ENCODE measurements at regions not wholly inside any gene's neighbourhood (a gene's known extent, or its start where the extent isn't known, plus 50 kb on each side); places are given as distances from the start of the nearest gene placed in this dataset.
"Not testable (repeated sequence)": the region's sequence is repeated elsewhere in the genome, so short reads cannot be mapped to it uniquely, and the experiment has no call there.

DNA sequence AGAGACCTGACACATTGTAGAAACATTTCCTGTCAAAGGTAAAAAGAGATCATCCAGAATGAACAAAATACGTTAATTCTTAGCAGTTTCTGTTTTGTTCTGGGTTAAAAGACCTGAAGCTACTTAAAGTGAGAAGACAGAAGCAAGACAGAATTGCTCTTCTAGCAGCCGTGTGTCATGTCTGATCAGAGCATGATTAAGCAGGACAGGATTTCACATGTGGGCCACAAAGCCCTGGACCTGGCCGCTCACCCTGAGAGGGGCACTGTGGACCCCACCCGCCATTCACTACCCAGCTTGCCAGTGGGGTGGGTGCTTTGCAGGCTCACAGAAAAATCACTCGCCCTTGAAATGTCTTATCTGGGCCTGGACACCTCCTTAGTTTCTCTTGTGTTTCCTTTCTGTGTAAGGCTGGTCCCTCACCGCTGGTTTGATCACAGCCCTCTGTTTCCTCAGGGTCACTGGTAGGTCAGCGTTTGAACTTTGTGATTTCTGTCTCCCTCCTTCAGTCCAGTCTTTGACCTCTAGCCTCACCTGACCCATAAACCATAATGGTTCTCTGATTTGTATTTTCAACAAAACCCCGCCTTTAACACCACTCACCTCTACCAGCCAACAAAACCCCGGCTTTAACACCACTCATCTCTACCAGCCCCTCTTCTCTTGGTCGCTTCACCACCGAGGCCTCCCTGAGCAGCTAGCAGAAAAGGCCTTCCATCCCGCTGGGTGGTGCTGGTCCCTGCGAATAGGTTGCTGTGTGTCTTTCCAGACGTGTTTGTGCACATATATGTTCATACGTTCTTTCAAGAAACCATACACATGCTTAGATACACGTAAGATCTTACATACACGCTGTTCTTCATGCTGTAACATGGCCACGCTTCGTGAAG lies 185.0 kb downstream of the OR4M2 start:
- Histone ChIP-seq H3K9me3 (ENCODE audit: control insufficient read depth, insufficient read depth, low read length) (peaks cover 69% of the 10 kb centered on the region), H3K9ac (ENCODE audit: low read depth, low read length) (no peak overlapping the region), H3K4me1 (ENCODE audit: control insufficient read depth, insufficient read depth, low read length) (no peaks in the 10 kb centered on the region), H3K27me3 (ENCODE audit: control insufficient read depth, insufficient read depth, low read length) (no peaks in the 10 kb centered on the region), H3K27ac (ENCODE audit: low read depth, low read length) (no peak overlapping the region), H3K36me3 (ENCODE audit: control insufficient read depth, insufficient read depth, low read length) (no peaks in the 10 kb centered on the region), H3K4me3 (ENCODE audit: low read depth, low read length) (no peak overlapping the region)

- H3K27ac ChIP-seq (ENCODE audit: low read depth, low read length): no peak overlapping the region
- no peak overlapping the region for H3K9ac ChIP-seq (ENCODE audit: low read depth, low read length)
- H3K9me3 ChIP-seq (ENCODE audit: control insufficient read depth, insufficient read depth, low read length): peaks cover 67% of the 10 kb centered on the region
- no peaks in the 10 kb centered on the region for H3K4me1 ChIP-seq (ENCODE audit: control insufficient read depth, insufficient read depth, low read length)
- no peaks in the 10 kb centered on the region for H3K36me3 ChIP-seq (ENCODE audit: control insufficient read depth, insufficient read depth, low read length)
- H3K4me3 ChIP-seq (ENCODE audit: low read depth, low read length): no peak overlapping the region
- no peaks in the 10 kb centered on the region for H3K27me3 ChIP-seq (ENCODE audit: control insufficient read depth, insufficient read depth, low read length)
These were observed 185.6 kb downstream of the OR4M2 start for GRCh38 chr15:22265970-22266369.

DNA sequence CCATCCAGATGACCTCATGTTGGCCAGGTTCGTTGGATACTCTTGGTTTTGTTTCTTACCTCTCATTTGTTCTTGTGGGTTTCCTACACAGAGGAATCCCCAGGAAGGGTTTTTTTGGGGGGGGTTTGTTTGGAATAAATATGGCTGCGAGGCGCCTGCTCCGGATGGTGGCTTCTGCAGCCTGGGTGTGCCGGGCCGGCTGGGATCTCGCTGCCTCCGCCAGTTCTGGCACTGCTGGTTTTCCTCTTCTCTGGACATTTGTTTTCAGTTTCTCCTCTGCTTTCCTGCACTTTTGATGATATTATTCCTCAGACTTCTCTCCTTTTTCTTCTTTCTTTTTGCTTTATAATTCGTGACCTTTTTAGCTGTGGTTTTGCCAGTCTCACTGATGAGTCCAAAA lies 187.4 kb downstream of the OR4M2 start:
- Histone ChIP-seq H3K9me3 (ENCODE audit: control insufficient read depth, insufficient read depth, low read length) (peaks cover 64% of the 10 kb centered on the region), H3K36me3 (ENCODE audit: control insufficient read depth, insufficient read depth, low read length) (no peaks in the 10 kb centered on the region), H3K9ac (ENCODE audit: low read depth, low read length) (no peak overlapping the region), H3K4me1 (ENCODE audit: control insufficient read depth, insufficient read depth, low read length) (no peaks in the 10 kb centered on the region), H3K27ac (ENCODE audit: low read depth, low read length) (no peak overlapping the region), H3K4me3 (ENCODE audit: low read depth, low read length) (no peak overlapping the region), H3K27me3 (ENCODE audit: control insufficient read depth, insufficient read depth, low read length) (no peaks in the 10 kb centered on the region)

- not testable (repeated sequence) for H3K4me3 ChIP-seq (ENCODE audit: low read depth, low read length); H3K27ac ChIP-seq (ENCODE audit: low read depth, low read length); H3K9ac ChIP-seq (ENCODE audit: low read depth, low read length); H3K36me3 ChIP-seq (ENCODE audit: control insufficient read depth, insufficient read depth, low read length); H3K4me1 ChIP-seq (ENCODE audit: control insufficient read depth, insufficient read depth, low read length); H3K27me3 ChIP-seq (ENCODE audit: control insufficient read depth, insufficient read depth, low read length)
- H3K9me3 ChIP-seq (ENCODE audit: control insufficient read depth, insufficient read depth, low read length): peaks cover 60% of the 10 kb centered on the region
These were observed 187.9 kb downstream of the OR4M2 start for GRCh38 chr15:22268201-22268600.

DNA sequence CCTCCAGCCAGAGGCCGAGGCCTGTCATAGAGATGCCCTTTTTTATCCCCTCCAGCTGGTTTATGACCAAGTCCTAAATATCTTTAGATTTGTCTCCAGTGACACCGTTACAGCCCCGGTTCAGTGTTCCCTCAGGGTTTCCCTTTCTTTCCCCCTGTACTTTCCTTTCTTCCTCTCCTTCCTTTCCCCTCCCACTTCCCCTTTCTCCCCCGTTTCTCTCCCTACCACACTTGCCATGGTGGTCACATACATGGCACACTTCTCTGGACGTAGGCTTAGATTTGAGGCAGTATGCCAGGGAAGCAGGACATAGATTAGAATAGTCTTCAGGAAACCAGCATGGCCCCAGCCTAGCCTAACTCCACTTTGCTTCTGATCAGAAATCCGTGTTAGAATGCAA lies 188.3 kb downstream of the OR4M2 start:
- H3K9me3 ChIP-seq (ENCODE audit: control insufficient read depth, insufficient read depth, low read length): peaks cover 55% of the 10 kb centered on the region

GRCh38 chr15:22272286-22273160 lies 186.2 kb upstream of the GOLGA6L22 start:
- H3K27ac ChIP-seq (ENCODE audit: low read depth, low read length); H3K4me3 ChIP-seq (ENCODE audit: low read depth, low read length); H3K27me3 ChIP-seq (ENCODE audit: control insufficient read depth, insufficient read depth, low read length); H3K9ac ChIP-seq (ENCODE audit: low read depth, low read length); H3K36me3 ChIP-seq (ENCODE audit: control insufficient read depth, insufficient read depth, low read length); H3K4me1 ChIP-seq (ENCODE audit: control insufficient read depth, insufficient read depth, low read length): not testable (repeated sequence)
- H3K9me3 ChIP-seq (ENCODE audit: control insufficient read depth, insufficient read depth, low read length): peaks cover 50% of the 10 kb centered on the region

More for the DNA sequence above, 188.3 kb downstream of the OR4M2 start:
- H3K36me3 ChIP-seq (ENCODE audit: control insufficient read depth, insufficient read depth, low read length); H3K4me1 ChIP-seq (ENCODE audit: control insufficient read depth, insufficient read depth, low read length); H3K27ac ChIP-seq (ENCODE audit: low read depth, low read length); H3K4me3 ChIP-seq (ENCODE audit: low read depth, low read length); H3K9ac ChIP-seq (ENCODE audit: low read depth, low read length); H3K27me3 ChIP-seq (ENCODE audit: control insufficient read depth, insufficient read depth, low read length): not testable (repeated sequence)

GRCh38 chr15:22273185-22273584 lies 185.5 kb upstream of the GOLGA6L22 start:
- H3K27ac ChIP-seq (ENCODE audit: low read depth, low read length); H3K36me3 ChIP-seq (ENCODE audit: control insufficient read depth, insufficient read depth, low read length); H3K4me1 ChIP-seq (ENCODE audit: control insufficient read depth, insufficient read depth, low read length); H3K4me3 ChIP-seq (ENCODE audit: low read depth, low read length); H3K27me3 ChIP-seq (ENCODE audit: control insufficient read depth, insufficient read depth, low read length); H3K9ac ChIP-seq (ENCODE audit: low read depth, low read length): not testable (repeated sequence)
- H3K9me3 ChIP-seq (ENCODE audit: control insufficient read depth, insufficient read depth, low read length): peaks cover 51% of the 10 kb centered on the region

- not testable (repeated sequence) for H3K4me3 ChIP-seq (ENCODE audit: low read depth, low read length); H3K9ac ChIP-seq (ENCODE audit: low read depth, low read length); H3K27ac ChIP-seq (ENCODE audit: low read depth, low read length); H3K36me3 ChIP-seq (ENCODE audit: control insufficient read depth, insufficient read depth, low read length); H3K4me1 ChIP-seq (ENCODE audit: control insufficient read depth, insufficient read depth, low read length); H3K27me3 ChIP-seq (ENCODE audit: control insufficient read depth, insufficient read depth, low read length)
- H3K9me3 ChIP-seq (ENCODE audit: control insufficient read depth, insufficient read depth, low read length): peaks cover 55% of the 10 kb centered on the region
These were observed 184.3 kb upstream of the GOLGA6L22 start for GRCh38 chr15:22274376-22274775.

- H3K4me3 ChIP-seq (ENCODE audit: low read depth, low read length); H3K4me1 ChIP-seq (ENCODE audit: control insufficient read depth, insufficient read depth, low read length); H3K27me3 ChIP-seq (ENCODE audit: control insufficient read depth, insufficient read depth, low read length); H3K27ac ChIP-seq (ENCODE audit: low read depth, low read length); H3K36me3 ChIP-seq (ENCODE audit: control insufficient read depth, insufficient read depth, low read length); H3K9ac ChIP-seq (ENCODE audit: low read depth, low read length): not testable (repeated sequence)
- H3K9me3 ChIP-seq (ENCODE audit: control insufficient read depth, insufficient read depth, low read length): peaks cover 57% of the 10 kb centered on the region
These were observed 177.9 kb upstream of the GOLGA6L22 start for GRCh38 chr15:22280770-22281169.

DNA sequence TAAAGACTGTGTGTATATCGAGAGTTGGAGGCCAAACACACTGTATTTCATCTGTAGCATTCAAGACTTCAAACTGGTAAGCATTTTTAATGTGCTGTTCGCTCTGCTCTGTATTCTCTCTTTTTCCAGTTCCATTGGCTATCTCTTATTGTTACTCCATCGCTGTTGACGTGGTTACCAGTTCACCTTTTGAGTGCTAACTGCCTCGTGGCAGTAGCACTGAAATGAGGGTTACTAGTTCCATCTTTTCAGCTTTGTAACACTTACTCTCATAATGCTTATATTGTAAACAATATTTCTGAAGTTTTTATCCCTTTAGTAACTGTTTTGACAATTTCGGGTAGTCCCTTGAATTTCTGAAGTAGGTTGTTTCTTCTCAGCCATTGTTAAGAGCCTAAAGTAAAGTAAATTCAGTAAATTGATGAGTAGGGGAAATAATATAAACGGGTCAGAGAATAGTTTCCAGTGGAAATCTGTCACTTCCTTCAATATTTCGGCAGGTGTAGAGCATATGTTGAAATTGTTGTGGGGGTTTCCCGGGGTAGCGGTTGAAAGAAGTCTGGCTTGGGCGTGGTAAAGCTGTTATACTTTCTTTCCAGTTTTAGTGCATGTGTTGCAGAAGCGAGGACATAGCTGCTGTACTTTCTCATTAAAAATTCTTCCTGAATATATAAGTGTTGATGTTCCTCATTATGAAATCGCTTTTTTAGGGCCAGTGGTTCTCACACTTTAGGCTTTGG lies 175.7 kb upstream of the GOLGA6L22 start:
- H3K27ac ChIP-seq (ENCODE audit: low read depth, low read length); H3K4me3 ChIP-seq (ENCODE audit: low read depth, low read length); H3K4me1 ChIP-seq (ENCODE audit: control insufficient read depth, insufficient read depth, low read length); H3K9ac ChIP-seq (ENCODE audit: low read depth, low read length); H3K27me3 ChIP-seq (ENCODE audit: control insufficient read depth, insufficient read depth, low read length); H3K36me3 ChIP-seq (ENCODE audit: control insufficient read depth, insufficient read depth, low read length): not testable (repeated sequence)
- H3K9me3 ChIP-seq (ENCODE audit: control insufficient read depth, insufficient read depth, low read length): peaks cover 53% of the 10 kb centered on the region
